HL-60 (cell line): ENCODE measurements at regions not wholly inside any gene's neighbourhood (a gene's known extent, or its start where the extent isn't known, plus 50 kb on each side); places are given as distances from the start of the nearest gene placed in this dataset.

ENCODE experiments used
- DNase-seq, 2 experiments: peaks; one replicate each; pipeline ENCODE4 v3.0.0-alpha.2; 2010 to 2020; ENCODE audit warnings: low read depth in 1 of 2, low spot score in 1 of 2
- H3K27ac ChIP-seq: fragments of 250-450 bp; sonication (Bioruptor Pico); replicated peaks from 2 replicates; pipeline ENCODE4 v1.5.1; 2020; ENCODE audit warnings: mild to moderate bottlenecking, moderate library complexity
- H3K27me3 ChIP-seq: fragments of 250-450 bp; sonication (Bioruptor Pico); 2 replicates; pipeline ENCODE4 v1.5.1; 2021; ENCODE audit warnings: mild to moderate bottlenecking, moderate library complexity; ENCODE audit not compliant: insufficient read depth, poor library complexity, severe bottlenecking
- H3K4me3 ChIP-seq: replicated peaks from 2 replicates; pipeline ENCODE4 v1.5.1; 2011; ENCODE audit warnings: mild to moderate bottlenecking, control low read depth, low read length; ENCODE audit not compliant: insufficient read depth
- CTCF ChIP-seq: IDR thresholded peaks from one replicate; pipeline ENCODE4 v1.5.1; 2011; ENCODE audit warnings: low read length, control low read depth, inconsistent platforms; ENCODE audit not compliant: insufficient read depth
- GABPA ChIP-seq: IDR thresholded peaks from 2 replicates; pipeline ENCODE4 v1.6.1; 2012; ENCODE audit warnings: low read depth
- POLR2AphosphoS5 ChIP-seq: IDR thresholded peaks from 2 replicates; pipeline ENCODE4 v1.6.1; 2012; ENCODE audit warnings: low read depth
- SPI1 ChIP-seq: IDR thresholded peaks from 2 replicates; pipeline ENCODE4 v1.6.1; 2012; ENCODE audit warnings: low read depth, mild to moderate bottlenecking, borderline replicate concordance
- TF ChIP-seq, protein P1 (sequence below): IDR thresholded peaks from 2 replicates; pipeline ENCODE4 v1.6.1; 2012; ENCODE audit warnings: low read depth; ENCODE audit not compliant: insufficient replicate concordance

GRCh38 chr2:76512201-76512820 is 801.6 kb upstream of the GCFC2 start:
- no peak for TF ChIP-seq CTCF
- no peak for TF ChIP-seq SPI1
- no peak for TF ChIP-seq POLR2AphosphoS5
- TF ChIP-seq GABPA, result no peak
- TF ChIP-seq, protein P1, sequence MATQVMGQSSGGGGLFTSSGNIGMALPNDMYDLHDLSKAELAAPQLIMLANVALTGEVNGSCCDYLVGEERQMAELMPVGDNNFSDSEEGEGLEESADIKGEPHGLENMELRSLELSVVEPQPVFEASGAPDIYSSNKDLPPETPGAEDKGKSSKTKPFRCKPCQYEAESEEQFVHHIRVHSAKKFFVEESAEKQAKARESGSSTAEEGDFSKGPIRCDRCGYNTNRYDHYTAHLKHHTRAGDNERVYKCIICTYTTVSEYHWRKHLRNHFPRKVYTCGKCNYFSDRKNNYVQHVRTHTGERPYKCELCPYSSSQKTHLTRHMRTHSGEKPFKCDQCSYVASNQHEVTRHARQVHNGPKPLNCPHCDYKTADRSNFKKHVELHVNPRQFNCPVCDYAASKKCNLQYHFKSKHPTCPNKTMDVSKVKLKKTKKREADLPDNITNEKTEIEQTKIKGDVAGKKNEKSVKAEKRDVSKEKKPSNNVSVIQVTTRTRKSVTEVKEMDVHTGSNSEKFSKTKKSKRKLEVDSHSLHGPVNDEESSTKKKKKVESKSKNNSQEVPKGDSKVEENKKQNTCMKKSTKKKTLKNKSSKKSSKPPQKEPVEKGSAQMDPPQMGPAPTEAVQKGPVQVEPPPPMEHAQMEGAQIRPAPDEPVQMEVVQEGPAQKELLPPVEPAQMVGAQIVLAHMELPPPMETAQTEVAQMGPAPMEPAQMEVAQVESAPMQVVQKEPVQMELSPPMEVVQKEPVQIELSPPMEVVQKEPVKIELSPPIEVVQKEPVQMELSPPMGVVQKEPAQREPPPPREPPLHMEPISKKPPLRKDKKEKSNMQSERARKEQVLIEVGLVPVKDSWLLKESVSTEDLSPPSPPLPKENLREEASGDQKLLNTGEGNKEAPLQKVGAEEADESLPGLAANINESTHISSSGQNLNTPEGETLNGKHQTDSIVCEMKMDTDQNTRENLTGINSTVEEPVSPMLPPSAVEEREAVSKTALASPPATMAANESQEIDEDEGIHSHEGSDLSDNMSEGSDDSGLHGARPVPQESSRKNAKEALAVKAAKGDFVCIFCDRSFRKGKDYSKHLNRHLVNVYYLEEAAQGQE, result no peak
- no peak for DNase-seq
- Histone ChIP-seq H3K27me3 (no peaks in the 10 kb centered on the region), H3K4me3 (no peak overlapping the region), H3K27ac (no peak overlapping the region)

GRCh38 chr2:76506538-76506937 is 795.8 kb upstream of the GCFC2 start:
- TF ChIP-seq POLR2AphosphoS5 (no peak), GABPA (no peak), SPI1 (no peak)
- Histone ChIP-seq H3K27ac (no peak overlapping the region), H3K4me3 (no peak overlapping the region), H3K27me3 (no peaks in the 10 kb centered on the region)
- no peak for DNase-seq

DNA sequence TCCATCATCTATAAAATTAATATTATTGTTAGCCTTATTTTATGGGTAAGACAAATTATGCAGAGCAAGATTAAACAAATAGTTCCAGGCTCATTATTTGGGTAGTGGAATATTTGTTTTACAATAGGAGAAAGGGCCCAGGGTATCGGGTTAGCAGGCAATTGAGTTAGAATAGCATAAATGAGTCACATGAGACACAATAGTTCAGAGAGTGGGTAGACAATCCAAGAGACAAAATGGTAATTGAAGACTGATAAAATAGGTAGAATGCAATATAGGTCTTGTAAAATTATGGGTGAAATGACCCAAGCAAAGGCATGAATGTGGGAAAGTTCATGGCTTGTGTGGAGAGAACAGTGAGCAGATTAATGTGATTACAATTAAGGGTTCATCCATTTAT is 790.9 kb upstream of the GCFC2 start:
- Histone ChIP-seq H3K4me3 (no peak overlapping the region), H3K27ac (no peak overlapping the region), H3K27me3 (no peaks in the 10 kb centered on the region)
- no peak for DNase-seq
- TF ChIP-seq, protein P1, result no peak
- TF ChIP-seq CTCF, result no peak
- TF ChIP-seq SPI1, result no peak

DNA sequence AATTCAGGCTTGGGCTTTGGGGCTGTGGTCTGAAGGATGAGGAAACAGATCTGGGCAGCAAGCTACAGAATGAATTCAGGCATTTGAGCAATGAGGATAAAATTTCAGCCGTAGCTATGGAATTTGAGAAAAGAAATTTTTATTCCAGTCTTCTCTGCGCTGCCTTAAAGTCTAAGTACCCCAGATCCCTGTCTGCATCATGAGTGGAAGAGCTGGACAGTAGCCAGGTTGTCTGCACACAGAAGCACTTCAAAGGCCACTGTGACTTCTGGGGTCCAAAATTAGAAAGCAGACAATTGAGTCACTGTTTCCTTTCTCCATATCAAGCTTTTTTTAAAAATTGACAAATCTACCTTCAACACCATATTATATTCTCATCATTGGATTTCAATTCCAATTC is 787.6 kb upstream of the GCFC2 start:
- H3K27ac ChIP-seq, result no peak overlapping the region
- H3K4me3 ChIP-seq, result no peak overlapping the region
- TF ChIP-seq SPI1 (no peak), CTCF (no peak), GABPA (no peak), POLR2AphosphoS5 (no peak)
- TF ChIP-seq, protein P1, result no peak
- no peaks in the 10 kb centered on the region for H3K27me3 ChIP-seq
- DNase-seq, result no peak
